Coronary artery (tissue), 2 donors: ENCODE measurements at regions not wholly inside any gene's neighbourhood (a gene's known extent, or its start where the extent isn't known, plus 50 kb on each side); places are given as distances from the start of the nearest gene placed in this dataset.
"Not testable (repeated sequence)": the region's sequence is repeated elsewhere in the genome, so short reads cannot be mapped to it uniquely, and the experiment has no call there.

Source experiments
- DNase-seq: peaks from one replicate; pipeline ENCODE4 v3.0.0-alpha.2; 2017; ENCODE audit warnings: low spot score
- H3K27ac ChIP-seq, 2 donors: fragments of 200-600 bp; sonication (generic); one replicate each; pipeline ENCODE4 v1.5.1; 2016 to 2019
- H3K4me3 ChIP-seq: fragments of 200-600 bp; sonication (generic); 2 replicates; pipeline ENCODE4 v1.5.1; 2016; ENCODE audit warnings: mild to moderate bottlenecking, moderate library complexity
- TF ChIP-seq, protein P1 (sequence below): fragments of 200-600 bp; sonication (generic); IDR thresholded peaks from one replicate; pipeline ENCODE4 v1.5.1; 2019; ENCODE audit warnings: antibody characterized with exemption

DNA sequence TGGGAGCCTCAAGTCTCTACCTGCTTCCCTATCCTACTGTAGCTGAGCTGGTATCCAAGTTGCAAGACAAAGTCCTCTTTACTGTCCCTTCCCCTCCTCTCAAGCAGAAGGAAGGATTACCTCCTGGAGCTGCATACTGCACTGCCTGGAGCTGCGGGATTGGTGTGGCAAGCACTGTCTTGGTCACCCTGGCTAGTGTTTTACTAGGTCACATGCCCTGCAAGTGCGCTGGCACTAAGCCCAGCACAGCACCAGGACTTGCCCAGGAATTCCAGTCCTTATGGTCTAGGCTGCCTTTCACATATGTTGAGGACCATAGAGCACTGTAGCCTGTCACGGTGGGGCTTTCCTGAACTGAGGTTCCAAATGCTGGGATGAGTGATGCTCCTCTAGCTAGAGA lies 227.3 kb upstream of the ZC4H2 start:
- TF ChIP-seq, protein P1, sequence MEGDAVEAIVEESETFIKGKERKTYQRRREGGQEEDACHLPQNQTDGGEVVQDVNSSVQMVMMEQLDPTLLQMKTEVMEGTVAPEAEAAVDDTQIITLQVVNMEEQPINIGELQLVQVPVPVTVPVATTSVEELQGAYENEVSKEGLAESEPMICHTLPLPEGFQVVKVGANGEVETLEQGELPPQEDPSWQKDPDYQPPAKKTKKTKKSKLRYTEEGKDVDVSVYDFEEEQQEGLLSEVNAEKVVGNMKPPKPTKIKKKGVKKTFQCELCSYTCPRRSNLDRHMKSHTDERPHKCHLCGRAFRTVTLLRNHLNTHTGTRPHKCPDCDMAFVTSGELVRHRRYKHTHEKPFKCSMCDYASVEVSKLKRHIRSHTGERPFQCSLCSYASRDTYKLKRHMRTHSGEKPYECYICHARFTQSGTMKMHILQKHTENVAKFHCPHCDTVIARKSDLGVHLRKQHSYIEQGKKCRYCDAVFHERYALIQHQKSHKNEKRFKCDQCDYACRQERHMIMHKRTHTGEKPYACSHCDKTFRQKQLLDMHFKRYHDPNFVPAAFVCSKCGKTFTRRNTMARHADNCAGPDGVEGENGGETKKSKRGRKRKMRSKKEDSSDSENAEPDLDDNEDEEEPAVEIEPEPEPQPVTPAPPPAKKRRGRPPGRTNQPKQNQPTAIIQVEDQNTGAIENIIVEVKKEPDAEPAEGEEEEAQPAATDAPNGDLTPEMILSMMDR, result no peak
- Histone ChIP-seq H3K27ac (no peak overlapping the region), H3K4me3 (no peak overlapping the region)
- no peak for DNase-seq

DNA sequence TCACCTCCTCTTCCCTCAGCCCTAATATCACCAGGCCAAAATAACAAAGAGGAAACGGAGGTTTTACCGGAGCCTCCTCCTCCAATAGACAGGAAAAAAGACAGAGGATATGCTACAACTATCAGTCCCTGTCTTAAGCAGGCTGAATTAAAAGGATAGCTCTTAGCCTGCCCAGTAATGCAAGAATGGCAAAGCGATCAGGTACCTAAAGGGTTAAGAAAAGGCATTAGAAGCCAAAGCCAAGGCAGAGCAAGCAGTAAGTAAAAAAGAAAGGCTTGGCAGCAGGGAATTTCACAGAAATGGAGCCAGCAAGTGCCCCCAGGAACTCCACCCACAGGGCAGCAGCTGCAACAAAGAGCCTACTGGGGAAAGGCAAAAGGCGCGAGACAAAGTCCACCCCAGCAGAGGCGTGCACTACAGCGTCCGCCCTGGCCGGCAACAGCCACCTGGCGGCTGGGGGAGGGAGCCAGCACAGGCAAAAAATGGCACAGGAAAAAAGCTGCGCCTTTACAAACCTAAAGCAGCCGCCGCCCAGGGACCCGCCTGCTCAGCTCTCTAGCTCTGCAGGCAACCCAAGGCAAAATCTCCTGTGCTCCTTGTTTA lies 220.6 kb upstream of the ZC4H2 start:
- no peak for DNase-seq
- TF ChIP-seq, protein P1, result no peak
- H3K27ac ChIP-seq, result no peak overlapping the region
- H3K4me3 ChIP-seq, result no peak overlapping the region

DNA sequence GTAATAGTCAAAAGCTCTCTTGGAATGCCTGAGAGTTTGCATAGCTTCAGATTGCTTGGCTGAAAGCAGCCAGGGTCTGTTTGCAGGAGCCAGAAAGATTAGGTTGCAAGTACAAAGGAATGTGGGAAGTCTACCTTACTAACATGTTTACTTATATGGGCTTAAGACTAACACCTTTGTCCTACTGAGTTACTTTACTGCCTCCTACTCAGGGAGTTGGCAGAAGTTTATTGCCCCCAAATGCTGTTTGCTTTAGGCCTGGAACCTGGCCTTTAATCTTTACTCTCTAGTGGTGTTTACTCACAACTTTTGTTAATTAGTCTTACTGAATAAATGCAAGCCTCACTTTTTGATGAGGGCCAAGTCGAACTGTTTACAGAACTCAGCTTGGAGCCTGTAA lies 219.4 kb upstream of the ZC4H2 start:
- TF ChIP-seq, protein P1, result no peak
- no peak for DNase-seq
- no peak overlapping the region for H3K27ac ChIP-seq
- no peak overlapping the region for H3K4me3 ChIP-seq

DNA sequence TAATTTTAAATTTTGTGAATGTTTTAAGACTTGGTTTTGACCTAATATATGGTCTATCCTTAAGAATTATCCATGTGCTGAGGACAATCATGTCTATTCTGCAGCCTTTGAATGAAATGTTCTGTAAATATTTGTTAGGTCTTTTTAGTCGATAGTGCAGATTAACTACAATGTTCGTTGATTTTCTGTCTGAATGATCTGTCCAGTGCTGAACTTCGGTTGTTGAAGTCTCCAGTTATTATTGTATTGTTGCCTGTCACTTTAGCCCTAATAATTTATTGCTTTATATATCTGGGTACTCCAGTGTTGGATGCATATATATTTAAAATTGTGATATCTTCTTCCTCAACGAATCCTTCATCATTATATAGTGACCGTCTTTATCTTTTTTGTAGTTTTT lies 218.3 kb upstream of the ZC4H2 start:
- Histone ChIP-seq H3K4me3 (no peak overlapping the region), H3K27ac (no peak overlapping the region)
- TF ChIP-seq, protein P1, result no peak
- no peak for DNase-seq

DNA sequence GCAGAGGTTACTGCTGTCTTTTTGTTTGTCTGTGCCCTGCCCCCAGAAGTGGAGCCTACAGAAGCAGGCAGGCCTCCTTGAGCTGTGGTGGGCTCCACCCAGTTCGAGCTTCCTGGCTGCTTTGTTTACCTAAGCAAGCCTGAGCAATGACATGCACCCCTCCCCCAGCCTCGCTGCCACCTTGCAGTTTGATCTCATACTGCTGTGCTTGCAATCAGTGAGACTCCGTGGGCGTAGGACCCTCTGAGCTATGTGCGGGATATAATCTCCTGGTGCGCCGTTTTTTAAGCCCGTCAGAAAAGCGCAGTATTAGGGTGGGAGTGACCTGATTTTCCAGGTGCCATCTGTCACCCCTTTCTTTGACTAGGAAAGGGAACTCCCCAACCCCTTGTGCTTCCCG lies 187.1 kb upstream of the ZC4H2 start:
- DNase-seq, H3K27ac ChIP-seq, H3K4me3 ChIP-seq: not testable (repeated sequence)

DNA sequence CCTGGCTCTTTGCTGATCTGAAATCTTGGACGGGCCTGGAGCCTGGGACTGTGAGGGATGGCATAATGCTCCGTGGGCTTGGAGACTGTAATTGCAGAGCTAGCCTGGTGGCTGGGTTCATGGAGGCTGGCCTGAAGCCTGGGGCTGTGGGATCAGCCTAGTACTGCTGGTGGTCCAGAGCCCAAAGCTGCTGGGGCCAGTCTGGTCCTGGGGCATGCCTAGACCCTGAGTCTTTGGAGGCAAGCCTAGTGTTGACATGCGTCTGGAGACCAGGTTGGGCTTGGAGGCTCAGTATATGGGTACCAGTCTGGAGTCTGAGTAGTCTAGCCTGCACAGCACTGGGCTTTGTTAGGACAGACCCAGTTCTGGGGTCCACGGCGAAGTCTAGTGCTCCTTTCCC lies 172.0 kb upstream of the ZC4H2 start:
- H3K4me3 ChIP-seq, result no peak overlapping the region
- TF ChIP-seq, protein P1, result no peak
- no peak for DNase-seq

DNA sequence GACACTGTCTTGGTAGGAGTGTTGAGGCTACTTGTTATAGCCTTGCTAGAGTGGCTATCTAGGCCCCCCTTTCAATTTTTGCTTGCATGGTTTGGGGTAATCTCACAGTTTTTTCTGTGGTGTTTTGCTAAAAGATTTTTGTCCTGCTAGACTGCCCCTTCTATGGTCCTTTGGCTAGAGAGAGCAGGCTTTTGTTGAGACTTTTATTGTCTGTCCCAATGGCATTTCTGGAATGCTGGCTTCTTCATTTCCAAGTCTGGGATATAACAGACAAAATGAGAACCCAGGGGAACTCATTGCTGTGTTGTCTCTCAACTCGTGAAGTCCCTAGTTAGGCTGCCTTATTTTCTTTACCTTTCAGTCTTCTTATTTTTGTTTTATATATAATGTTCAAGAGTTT lies 160.2 kb upstream of the ZC4H2 start:
- no peak for DNase-seq
- Histone ChIP-seq H3K4me3 (no peak overlapping the region), H3K27ac (no peak overlapping the region)
- TF ChIP-seq, protein P1, result no peak

More for the DNA sequence above, 172.0 kb upstream of the ZC4H2 start:
- H3K27ac ChIP-seq, result no peak overlapping the region

DNA sequence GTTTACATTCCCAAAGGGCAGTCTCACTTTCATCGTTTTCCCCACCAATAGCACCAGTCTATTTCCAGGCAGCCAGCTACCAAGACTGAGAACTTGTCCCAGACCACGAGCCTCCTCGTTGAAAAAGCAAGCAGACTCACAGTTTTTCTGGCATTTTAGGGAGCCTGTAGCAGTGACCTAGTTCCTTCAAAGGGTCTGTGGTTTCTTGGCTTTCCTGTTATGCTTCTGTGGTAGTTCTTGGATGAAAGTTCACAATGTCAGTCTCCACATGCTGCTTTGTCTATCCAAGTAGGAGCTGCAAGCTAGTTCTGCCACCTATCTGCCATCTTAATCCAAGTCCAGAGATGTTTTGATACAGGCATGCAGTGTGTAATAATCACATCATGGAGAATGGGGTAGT lies 151.6 kb upstream of the ZC4H2 start:
- DNase-seq, result no peak
- Histone ChIP-seq H3K4me3 (no peak overlapping the region), H3K27ac (no peak overlapping the region)
- TF ChIP-seq, protein P1, result no peak
